ENCODE measurements at regions not wholly inside any gene's neighbourhood (a gene's known extent, or its start where the extent isn't known, plus 50 kb on each side); places are given as distances from the start of the nearest gene placed in this dataset.
"Not testable (repeated sequence)": the region's sequence is repeated elsewhere in the genome, so short reads cannot be mapped to it uniquely, and the experiment has no call there.

DNA sequence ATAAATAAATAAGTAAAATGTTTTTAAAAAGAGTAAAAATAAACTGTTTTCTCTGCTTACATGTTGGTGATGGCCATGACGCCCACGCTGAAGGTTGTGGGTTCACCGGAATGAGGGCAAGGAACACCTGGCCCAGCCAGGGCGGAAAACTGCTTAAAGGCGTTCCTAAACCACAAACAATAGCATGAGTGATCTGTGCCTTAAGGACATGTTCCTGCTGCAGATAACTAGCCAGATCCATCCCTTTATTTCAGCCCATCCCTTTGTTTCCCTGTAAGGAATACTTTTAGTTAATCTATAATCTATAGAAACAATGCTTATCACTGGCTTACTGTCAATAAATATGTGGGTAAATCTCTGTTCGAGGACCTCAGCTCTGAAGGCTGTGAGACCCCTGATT, 63.3 kb upstream of the CEP78 start:
- DNase-seq: not testable (repeated sequence)

GRCh38 chr9:78171651-78172050, 64.2 kb upstream of the CEP78 start:
- no peak for DNase-seq

- no peak for DNase-seq
Observed at GRCh38 chr9:78169125-78169524, 66.8 kb upstream of the CEP78 start.

GRCh38 chr9:78167356-78167755, 68.5 kb upstream of the CEP78 start:
- DNase-seq: no peak

DNA sequence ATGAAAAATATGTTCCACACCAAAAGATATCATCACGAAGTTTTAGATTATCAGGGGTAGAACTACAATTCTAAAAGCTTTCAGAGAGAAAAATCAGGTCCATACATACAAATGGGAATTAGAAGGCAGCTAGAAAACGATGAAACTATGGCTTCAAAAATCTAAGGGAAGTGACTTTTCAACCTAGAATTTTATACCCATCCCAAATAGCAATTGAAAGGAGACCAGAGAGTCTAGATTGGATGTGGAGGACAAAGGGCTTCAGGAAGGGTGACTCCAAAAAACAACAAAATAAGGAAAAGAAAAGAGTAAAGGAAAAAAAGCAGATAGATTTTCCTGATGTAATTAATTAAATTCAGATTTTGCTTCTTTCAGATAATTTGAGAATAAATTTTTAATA, 72.0 kb upstream of the CEP78 start:
- no peak for DNase-seq

DNA sequence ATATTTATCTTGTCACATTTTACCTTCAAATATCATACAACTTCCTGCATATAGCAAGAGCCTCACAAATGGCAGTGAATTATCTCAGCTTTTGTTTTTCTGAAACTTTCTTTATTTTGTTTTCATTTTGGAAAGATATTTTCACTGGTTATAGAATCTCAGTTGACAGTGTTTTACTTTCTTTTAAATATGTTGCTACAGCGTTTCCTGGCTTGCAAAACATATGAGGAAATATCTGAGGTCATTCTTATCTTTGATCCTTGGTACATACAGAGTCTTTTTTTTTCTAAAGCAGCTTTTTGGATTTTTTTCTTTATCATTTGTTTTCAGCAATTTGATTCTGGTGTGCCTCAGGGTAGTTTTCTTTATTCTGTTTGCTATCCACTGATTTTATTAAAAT, 77.6 kb upstream of the CEP78 start:
- no peak for DNase-seq

GRCh38 chr9:78150983-78151356, 84.9 kb upstream of the CEP78 start:
- no peak for DNase-seq

GRCh38 chr9:78150312-78150982, 85.4 kb upstream of the CEP78 start:
- DNase-seq: no peak

GRCh38 chr9:78149702-78150291, 86.1 kb upstream of the CEP78 start:
- no peak for DNase-seq

DNA sequence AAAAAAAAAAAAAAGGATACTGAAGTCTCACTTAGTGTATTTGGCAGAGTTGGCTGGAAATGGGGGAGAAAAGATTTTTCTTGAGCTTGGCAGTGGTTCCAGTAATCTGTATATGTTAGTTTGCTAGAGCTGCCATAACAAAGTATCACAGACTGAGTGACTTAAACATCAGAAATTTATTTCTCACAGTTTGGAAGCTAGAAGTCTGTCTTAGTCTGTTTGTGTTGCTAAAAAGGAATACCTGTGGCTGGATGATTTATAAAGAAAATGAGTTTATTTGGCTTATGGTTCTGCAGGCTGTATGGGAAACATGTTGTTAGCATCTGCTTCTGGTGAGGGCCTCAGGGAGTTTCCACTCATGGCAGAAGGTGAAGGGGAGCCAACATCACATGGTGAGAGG, 89.6 kb upstream of the CEP78 start:
- DNase-seq: no peak

DNA sequence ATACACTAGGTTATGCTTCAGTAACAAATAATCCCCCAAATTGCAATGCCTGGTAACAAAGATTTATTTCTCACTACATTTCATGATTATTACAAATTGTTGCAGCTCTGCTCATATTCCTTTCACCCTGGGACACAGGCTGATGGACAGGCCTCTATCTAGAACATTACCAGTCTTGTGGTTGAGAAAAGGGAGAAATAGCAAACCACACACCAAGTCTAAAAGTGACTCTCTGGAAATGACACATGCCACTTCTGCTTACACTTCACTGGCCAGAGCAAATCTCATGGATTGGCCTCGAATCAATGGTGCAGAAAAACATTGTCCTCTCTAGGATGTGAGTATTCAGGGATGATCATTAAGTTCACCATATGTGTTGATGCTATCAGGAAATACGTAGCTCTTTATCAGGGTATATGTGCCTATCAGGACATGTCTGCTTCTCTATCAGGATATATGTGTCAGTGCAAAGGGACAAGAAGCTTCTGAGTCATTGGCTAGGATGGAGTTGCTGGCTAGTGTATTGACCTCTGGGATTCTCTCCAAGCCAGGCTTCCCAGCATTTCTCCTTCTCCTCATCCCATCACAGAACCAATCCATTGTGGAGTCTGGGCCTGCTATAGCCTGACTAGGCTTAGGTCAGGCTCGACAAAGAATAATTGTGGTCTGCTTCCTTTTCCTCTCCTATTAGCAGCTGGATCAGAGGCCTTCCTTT, 91.1 kb upstream of the CEP78 start:
- DNase-seq: no peak

- DNase-seq: no peak
Observed at GRCh38 chr9:78144008-78144381, 91.9 kb upstream of the CEP78 start.

GRCh38 chr9:78143281-78144007, 92.4 kb upstream of the CEP78 start:
- no peak for DNase-seq

- not testable (repeated sequence) for DNase-seq
Observed at GRCh38 chr9:78142264-78142663, 93.6 kb upstream of the CEP78 start.

- DNase-seq: peak; percentile 10
Observed at GRCh38 chr9:78133751-78134150, 102.1 kb upstream of the CEP78 start.

- no peak for DNase-seq
Observed at GRCh38 chr9:78132701-78133058, 101.1 kb upstream of the GNAQ start.

DNA sequence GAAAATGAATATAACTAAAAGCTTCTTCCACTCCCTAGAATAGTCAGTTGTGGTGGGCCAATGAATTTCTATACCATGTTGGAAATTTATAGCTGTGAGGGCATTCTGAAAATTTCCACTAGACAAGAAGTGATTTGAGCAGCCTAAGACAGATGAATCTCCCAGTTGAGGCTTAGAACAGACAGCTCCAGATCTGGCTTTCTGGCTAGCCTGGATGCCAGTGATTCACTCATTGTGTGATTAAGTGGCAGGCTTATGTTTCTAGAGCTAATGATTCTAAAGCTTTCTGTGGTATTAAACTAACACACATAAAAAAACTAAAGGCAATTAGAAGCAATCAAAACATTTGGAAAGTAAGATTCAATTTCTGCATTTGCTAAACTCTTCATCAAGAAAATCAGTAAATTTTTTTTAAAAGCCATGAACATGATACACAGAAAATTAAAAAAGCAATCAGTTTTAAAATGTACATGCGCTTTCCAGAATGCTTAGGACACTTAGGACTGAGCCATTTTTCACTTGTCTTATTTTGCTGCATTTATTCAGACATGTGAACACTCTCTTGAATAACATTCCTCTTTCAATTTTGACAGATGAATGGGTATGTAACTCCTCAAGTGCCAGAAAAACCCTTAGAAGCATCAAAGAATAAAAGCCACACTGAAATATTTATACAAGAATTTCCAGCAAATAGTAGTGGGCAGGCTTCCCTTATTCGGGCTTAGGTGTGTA, 100.5 kb upstream of the GNAQ start:
- no peak for DNase-seq

GRCh38 chr9:78130853-78131252, 99.2 kb upstream of the GNAQ start:
- DNase-seq: no peak

- no peak for DNase-seq
Observed at GRCh38 chr9:78130004-78130403, 98.4 kb upstream of the GNAQ start.

DNA sequence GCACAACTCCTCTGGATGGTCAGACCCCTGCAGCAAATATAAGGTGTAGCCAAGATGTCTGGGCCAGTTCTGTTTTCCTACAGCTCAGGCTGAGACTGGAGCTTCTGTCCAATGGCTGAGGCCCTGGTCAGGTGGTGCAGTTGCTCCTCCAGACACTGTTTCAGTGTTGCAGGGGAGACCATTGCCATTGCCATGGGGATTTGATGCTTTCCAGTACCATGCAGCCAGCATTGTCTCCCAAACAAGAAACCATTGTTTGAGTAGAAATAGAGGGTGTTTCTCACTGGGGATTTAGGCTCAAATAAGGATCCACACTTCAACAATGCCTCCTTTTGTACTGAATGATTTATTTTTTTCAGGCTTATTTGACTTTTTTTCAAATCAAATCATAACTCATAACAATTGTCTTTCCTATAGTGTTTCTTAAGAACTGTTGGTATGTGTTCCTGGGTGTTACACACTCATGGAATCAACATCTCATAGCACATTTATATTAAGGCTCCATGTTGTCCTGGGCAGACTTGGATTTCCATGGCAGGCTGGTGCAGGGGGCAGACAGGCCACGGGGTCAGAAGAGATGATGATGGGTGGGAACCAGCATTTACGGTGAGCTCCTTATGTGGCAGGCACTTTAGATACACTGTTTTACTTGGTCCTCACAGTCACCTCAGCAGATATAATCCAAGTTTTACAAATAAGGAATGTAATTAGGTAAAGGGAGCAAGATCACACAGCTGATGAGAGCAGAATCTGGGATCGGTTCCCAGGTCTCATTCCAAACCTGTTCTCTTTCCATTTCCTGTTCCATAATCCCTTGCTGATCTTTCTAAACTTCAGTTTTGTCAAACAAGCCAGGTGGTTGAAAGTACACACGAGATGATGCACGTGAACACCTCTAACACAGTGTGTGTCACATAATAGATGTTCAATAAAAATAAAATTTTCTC, 95.9 kb upstream of the GNAQ start:
- no peak for DNase-seq

DNA sequence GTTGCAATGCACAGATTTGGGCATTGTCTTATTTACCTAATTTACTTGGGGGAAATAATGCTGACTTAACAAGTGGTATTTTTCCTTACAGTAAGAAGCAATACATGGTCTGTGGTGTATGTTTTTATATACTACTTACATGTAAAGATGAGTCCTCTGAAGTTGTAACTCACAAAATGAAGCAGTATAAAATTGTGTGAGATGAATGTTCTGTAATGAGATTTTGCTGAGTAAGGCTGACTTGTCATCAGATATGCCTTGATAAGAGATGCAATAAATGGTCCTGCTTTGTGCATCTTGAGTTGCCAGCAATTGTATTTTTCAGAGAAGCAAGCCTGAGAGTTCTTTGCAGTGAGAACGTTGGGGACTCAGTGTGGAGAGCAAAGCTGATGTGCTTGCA, 92.2 kb upstream of the GNAQ start:
- DNase-seq: no peak

DNA sequence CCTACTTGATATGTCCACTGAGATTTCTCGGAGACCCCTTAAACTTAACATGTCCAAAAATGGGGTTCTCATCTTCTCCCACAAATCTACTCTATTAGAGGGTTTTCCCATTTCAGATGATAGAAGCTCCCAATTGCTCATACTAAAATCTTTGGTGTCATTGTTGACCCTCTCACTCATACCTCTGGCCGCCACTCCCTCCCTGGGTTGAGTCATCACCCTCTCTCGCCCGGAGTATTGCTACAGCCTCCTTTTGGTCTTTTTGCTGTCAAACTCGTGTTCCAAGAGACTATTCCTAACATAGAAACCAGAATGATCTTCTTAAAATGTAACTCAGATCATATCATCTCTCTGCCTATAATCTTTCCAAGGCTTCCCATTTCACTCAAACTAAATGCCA, 91.0 kb upstream of the GNAQ start:
- no peak for DNase-seq
